ENCODE measurements at regions not wholly inside any gene's neighbourhood (a gene's known extent, or its start where the extent isn't known, plus 50 kb on each side); places are given as distances from the start of the nearest gene placed in this dataset.

- TF ChIP-seq TAF1 (IDR thresholded peaks at IDR 0.05; ENCODE audit: borderline replicate concordance, low read depth, low read length) (no peak), CTCF (IDR thresholded peaks at IDR 0.05) (no peak), FOXM1 (IDR thresholded peaks at IDR 0.05; ENCODE audit: low read depth) (no peak), GABPA (IDR thresholded peaks at IDR 0.05; ENCODE audit: low read depth) (no peak), FOXJ3 (CRISPR knock-in tag; IDR thresholded peaks at IDR 0.05) (no peak), YY1 (IDR thresholded peaks at IDR 0.05; ENCODE audit: low read depth) (no peak), RXRA (IDR thresholded peaks at IDR 0.05; ENCODE audit: borderline replicate concordance, low read depth) (no peak), POLR2AphosphoS5 (IDR thresholded peaks at IDR 0.05; ENCODE audit: low read depth, low read length) (no peak)
Observed at GRCh38 chr20:51216850-51217249, 193.9 kb upstream of the KCNG1 start.

All from SK-N-SH (cell line).